HepG2 (cell line): ENCODE measurements at regions not wholly inside any gene's neighbourhood (a gene's known extent, or its start where the extent isn't known, plus 50 kb on each side); places are given as distances from the start of the nearest gene placed in this dataset.
A peak's percentile ranks its signal among the peaks of the same experiment; 100 is the strongest.

Experiments
- EEA1 ChIP-seq: sonication (generic); formaldehyde crosslinking; IDR thresholded peaks from 2 replicates; pipeline ENCODE4 v1.5.1; 2020; ENCODE audit warnings: mild to moderate bottlenecking, missing genetic modification reagents, borderline replicate concordance
- EP300 ChIP-seq, 3 experiments: sonication (generic) in 1 of 3; formaldehyde crosslinking in 1 of 3; IDR thresholded peaks; 2 replicates each; pipeline versions ENCODE4 v1.5.1 to v1.6.1; 2011 to 2020; ENCODE audit warnings: low read depth in 2 of 3, low read length in 2 of 3, borderline replicate concordance in 1 of 3, improper control_type of control experiment in 1 of 3, mild to moderate bottlenecking in 1 of 3, missing genetic modification reagents in 1 of 3, moderate library complexity in 1 of 3
- GABPA ChIP-seq, 2 experiments: IDR thresholded peaks; 2 replicates each; pipeline ENCODE4 v1.6.1; 2011 to 2016; ENCODE audit warnings: low read depth in 2 of 2, low read length in 1 of 2, missing biosample characterization in 1 of 2, missing genetic modification characterization in 1 of 2
- HOXD1 ChIP-seq: sonication (generic); formaldehyde crosslinking; IDR thresholded peaks from 2 replicates; pipeline ENCODE4 v1.5.0; 2020; ENCODE audit warnings: missing genetic modification reagents
- KLF11 ChIP-seq: IDR thresholded peaks from 2 replicates; pipeline ENCODE4 v1.6.1; 2016; ENCODE audit warnings: missing compliant biosample characterization
- NFE2L2 ChIP-seq: fragments of 150-350 bp; IDR thresholded peaks from 2 replicates; pipeline ENCODE4 v1.6.1; 2014; ENCODE audit warnings: low read length
- REPIN1 ChIP-seq: sonication (generic); formaldehyde crosslinking; IDR thresholded peaks from 2 replicates; pipeline ENCODE4 v1.8.0; 2022; ENCODE audit warnings: missing genetic modification reagents, low read depth, mild to moderate bottlenecking, borderline replicate concordance
- SP5 ChIP-seq: IDR thresholded peaks from 2 replicates; pipeline ENCODE4 v1.6.1; 2016; ENCODE audit warnings: low read depth, borderline replicate concordance
- SRF ChIP-seq: IDR thresholded peaks from 2 replicates; pipeline ENCODE4 v1.6.1; 2011; ENCODE audit warnings: mild to moderate bottlenecking, low read depth, low read length, moderate library complexity
- TMF1 ChIP-seq: sonication (generic); formaldehyde crosslinking; IDR thresholded peaks from 2 replicates; pipeline ENCODE4 v1.8.1; 2022; ENCODE audit warnings: low read depth, missing genetic modification reagents
- TRIM24 ChIP-seq: sonication (generic); formaldehyde crosslinking; IDR thresholded peaks from 2 replicates; pipeline ENCODE4 v1.8.0; 2022; ENCODE audit warnings: mild to moderate bottlenecking, missing genetic modification reagents
- XRCC5 ChIP-seq: fragments of 200-400 bp; formaldehyde crosslinking; optimal IDR thresholded peaks from 2 replicates; pipeline ENCODE3; 2017; ENCODE audit warnings: mild to moderate bottlenecking, low read length
- ZFAT ChIP-seq: sonication (generic); formaldehyde crosslinking; conservative IDR thresholded peaks from 2 replicates; pipeline ENCODE4 v1.8.1; 2023; ENCODE audit warnings: missing genetic modification reagents, inconsistent platforms
- ZFP41 ChIP-seq: sonication (generic); formaldehyde crosslinking; IDR thresholded peaks from 2 replicates; pipeline ENCODE4 v1.4.0; 2020; ENCODE audit warnings: mild to moderate bottlenecking, missing genetic modification reagents, borderline replicate concordance
- ZNF354B ChIP-seq: sonication (generic); formaldehyde crosslinking; IDR thresholded peaks from 2 replicates; pipeline ENCODE4 v1.8.0; 2022; ENCODE audit warnings: mild to moderate bottlenecking, missing genetic modification reagents
- ZNF644 ChIP-seq: IDR thresholded peaks from 2 replicates; pipeline ENCODE4 v1.6.1; 2016; ENCODE audit warnings: low read depth
- ZNF7 ChIP-seq: IDR thresholded peaks from 2 replicates; pipeline ENCODE4 v1.6.1; 2016; ENCODE audit warnings: missing biosample characterization, missing genetic modification reagents
- ZNF782 ChIP-seq: sonication (generic); formaldehyde crosslinking; IDR thresholded peaks from 2 replicates; pipeline ENCODE4 v1.4.0; 2020; ENCODE audit warnings: missing genetic modification reagents, mild to moderate bottlenecking, borderline replicate concordance
- TF ChIP-seq, protein P1 (sequence below): sonication (generic); formaldehyde crosslinking; IDR thresholded peaks from 2 replicates; pipeline ENCODE4 v1.5.0; 2020; ENCODE audit warnings: mild to moderate bottlenecking, missing genetic modification reagents
- TF ChIP-seq, protein P2 (sequence below): sonication (generic); formaldehyde crosslinking; IDR thresholded peaks from 2 replicates; pipeline ENCODE4 v1.8.1; 2023; ENCODE audit warnings: missing genetic modification reagents, inconsistent platforms, borderline replicate concordance
- TF ChIP-seq, protein P3 (sequence below): sonication (generic); formaldehyde crosslinking; IDR thresholded peaks from 2 replicates; pipeline ENCODE4 v1.4.0; 2020; ENCODE audit warnings: missing genetic modification reagents, borderline replicate concordance

DNA sequence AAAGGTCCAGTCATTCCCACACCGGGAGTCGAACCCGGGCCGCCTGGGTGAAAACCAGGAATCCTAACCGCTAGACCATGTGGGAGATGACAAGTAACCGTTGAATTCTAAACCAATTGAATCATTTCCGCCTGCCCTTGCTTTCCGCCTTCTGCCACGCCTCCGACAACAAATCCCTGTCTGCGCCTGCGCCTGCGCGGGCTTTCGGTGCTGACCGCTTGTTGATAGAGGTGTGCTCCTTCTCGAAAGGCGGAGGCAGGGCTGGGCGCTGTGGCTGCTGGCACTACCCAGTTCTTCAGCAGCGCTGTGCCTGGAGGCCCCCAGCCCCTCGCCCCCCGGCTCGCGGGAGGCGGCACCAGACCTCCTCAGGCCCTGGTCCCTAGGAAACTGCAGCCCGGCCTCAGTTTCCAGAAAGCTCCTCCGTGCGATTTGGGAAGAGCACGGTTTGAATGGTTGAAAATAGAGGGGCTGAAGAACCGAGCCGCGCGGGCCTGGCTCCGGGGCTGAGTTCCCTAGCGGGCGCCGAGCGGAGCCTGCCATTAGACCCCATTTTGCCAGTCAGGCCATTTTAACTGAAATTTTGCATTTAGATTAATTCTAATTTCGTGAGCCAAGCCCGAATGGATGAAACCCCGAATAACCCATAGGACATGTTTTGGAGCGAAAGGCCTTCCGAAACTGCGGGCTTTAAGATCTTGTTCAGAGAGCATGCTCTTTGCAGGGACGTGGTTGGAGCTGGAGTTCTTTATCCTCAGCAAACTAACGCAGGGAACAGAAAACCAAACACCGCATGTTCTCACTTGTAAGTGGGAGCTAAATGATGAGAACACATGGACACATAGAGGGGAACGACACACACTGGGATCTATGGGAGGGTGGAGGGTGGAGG is 219.3 kb upstream of the ATP10A start (continued):
- TF ChIP-seq REPIN1: peak; percentile 86
- TF ChIP-seq ZNF354B (CRISPR knock-in tag): no peak
- TF ChIP-seq ZFAT (CRISPR knock-in tag): 0 out of 2 replicates have a peak, but pooled peaks have one; percentile 60
- TF ChIP-seq TRIM24 (CRISPR knock-in tag): no peak
- no peak for TF ChIP-seq KLF11 (CRISPR knock-in tag)
- TF ChIP-seq GABPA (IDR thresholded peaks at IDR 0.05; ENCODE audit: low read depth, low read length): no peak; the same call in 1 of the 2 replicates
- TF ChIP-seq GABPA (CRISPR knock-in tag; IDR thresholded peaks at IDR 0.05; ENCODE audit: low read depth): peak; percentile 84
- no peak for TF ChIP-seq ZFP41 (CRISPR knock-in tag)
- TF ChIP-seq EP300 (IDR thresholded peaks at IDR 0.05; ENCODE audit: low read depth in 2 of 2, low read length in 2 of 2): 0 out of 4 replicates have a peak, but pooled peaks of 1 of the 2 experiments have one; percentile 29
- TF ChIP-seq EP300 (CRISPR knock-in tag; IDR thresholded peaks at IDR 0.05; ENCODE audit: borderline replicate concordance): no peak; the same call in 1 of the 2 replicates
- TF ChIP-seq, protein P1, sequence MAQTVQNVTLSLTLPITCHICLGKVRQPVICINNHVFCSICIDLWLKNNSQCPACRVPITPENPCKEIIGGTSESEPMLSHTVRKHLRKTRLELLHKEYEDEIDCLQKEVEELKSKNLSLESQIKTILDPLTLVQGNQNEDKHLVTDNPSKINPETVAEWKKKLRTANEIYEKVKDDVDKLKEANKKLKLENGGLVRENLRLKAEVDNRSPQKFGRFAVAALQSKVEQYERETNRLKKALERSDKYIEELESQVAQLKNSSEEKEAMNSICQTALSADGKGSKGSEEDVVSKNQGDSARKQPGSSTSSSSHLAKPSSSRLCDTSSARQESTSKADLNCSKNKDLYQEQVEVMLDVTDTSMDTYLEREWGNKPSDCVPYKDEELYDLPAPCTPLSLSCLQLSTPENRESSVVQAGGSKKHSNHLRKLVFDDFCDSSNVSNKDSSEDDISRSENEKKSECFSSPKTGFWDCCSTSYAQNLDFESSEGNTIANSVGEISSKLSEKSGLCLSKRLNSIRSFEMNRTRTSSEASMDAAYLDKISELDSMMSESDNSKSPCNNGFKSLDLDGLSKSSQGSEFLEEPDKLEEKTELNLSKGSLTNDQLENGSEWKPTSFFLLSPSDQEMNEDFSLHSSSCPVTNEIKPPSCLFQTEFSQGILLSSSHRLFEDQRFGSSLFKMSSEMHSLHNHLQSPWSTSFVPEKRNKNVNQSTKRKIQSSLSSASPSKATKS (CRISPR knock-in tag): no peak
- no peak for TF ChIP-seq ZNF7 (CRISPR knock-in tag)
- TF ChIP-seq NFE2L2: no peak
- peak; percentile 24; the same call in 1 of the 2 replicates for TF ChIP-seq ZNF782 (CRISPR knock-in tag)
- TF ChIP-seq, protein P2, sequence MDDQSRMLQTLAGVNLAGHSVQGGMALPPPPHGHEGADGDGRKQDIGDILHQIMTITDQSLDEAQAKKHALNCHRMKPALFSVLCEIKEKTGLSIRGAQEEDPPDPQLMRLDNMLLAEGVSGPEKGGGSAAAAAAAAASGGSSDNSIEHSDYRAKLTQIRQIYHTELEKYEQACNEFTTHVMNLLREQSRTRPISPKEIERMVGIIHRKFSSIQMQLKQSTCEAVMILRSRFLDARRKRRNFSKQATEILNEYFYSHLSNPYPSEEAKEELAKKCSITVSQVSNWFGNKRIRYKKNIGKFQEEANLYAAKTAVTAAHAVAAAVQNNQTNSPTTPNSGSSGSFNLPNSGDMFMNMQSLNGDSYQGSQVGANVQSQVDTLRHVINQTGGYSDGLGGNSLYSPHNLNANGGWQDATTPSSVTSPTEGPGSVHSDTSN: peak; percentile 74; the same call in 1 of the 2 replicates
- TF ChIP-seq HOXD1 (CRISPR knock-in tag): no peak
- 0 out of 2 replicates have a peak, but pooled peaks have one; percentile 52 for TF ChIP-seq TMF1 (CRISPR knock-in tag)
- peak; percentile 75 for TF ChIP-seq SP5 (CRISPR knock-in tag)
- no peak for TF ChIP-seq SRF
- TF ChIP-seq, protein P3, sequence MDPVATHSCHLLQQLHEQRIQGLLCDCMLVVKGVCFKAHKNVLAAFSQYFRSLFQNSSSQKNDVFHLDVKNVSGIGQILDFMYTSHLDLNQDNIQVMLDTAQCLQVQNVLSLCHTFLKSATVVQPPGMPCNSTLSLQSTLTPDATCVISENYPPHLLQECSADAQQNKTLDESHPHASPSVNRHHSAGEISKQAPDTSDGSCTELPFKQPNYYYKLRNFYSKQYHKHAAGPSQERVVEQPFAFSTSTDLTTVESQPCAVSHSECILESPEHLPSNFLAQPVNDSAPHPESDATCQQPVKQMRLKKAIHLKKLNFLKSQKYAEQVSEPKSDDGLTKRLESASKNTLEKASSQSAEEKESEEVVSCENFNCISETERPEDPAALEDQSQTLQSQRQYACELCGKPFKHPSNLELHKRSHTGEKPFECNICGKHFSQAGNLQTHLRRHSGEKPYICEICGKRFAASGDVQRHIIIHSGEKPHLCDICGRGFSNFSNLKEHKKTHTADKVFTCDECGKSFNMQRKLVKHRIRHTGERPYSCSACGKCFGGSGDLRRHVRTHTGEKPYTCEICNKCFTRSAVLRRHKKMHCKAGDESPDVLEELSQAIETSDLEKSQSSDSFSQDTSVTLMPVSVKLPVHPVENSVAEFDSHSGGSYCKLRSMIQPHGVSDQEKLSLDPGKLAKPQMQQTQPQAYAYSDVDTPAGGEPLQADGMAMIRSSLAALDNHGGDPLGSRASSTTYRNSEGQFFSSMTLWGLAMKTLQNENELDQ (CRISPR knock-in tag): no peak
- peak; percentile 26 for TF ChIP-seq XRCC5
- no peak for TF ChIP-seq EEA1 (CRISPR knock-in tag)
- TF ChIP-seq ZNF644 (CRISPR knock-in tag): peak; percentile 48
